Activated naive CD4-positive, alpha-beta T cell treated with anti-CD3 and anti-CD28 coated beads, Interleukin-2, amount 50 U/mL, for 24 hours (primary cell): ENCODE measurements at regions not wholly inside any gene's neighbourhood (a gene's known extent, or its start where the extent isn't known, plus 50 kb on each side); places are given as distances from the start of the nearest gene placed in this dataset.
"Not testable (repeated sequence)": the region's sequence is repeated elsewhere in the genome, so short reads cannot be mapped to it uniquely, and the experiment has no call there.

ENCODE experiments used
- H3K27ac Mint-ChIP-seq: one replicate; pipeline ENCODE4 v1.8.0; 2021; ENCODE audit warnings: mild to moderate bottlenecking, mixed read lengths
- H3K27me3 Mint-ChIP-seq: one replicate; pipeline ENCODE4 v1.8.0; 2021; ENCODE audit warnings: mixed read lengths
- H3K36me3 Mint-ChIP-seq: one replicate; pipeline ENCODE4 v1.8.0; 2021; ENCODE audit warnings: mixed read lengths
- H3K4me1 Mint-ChIP-seq: one replicate; pipeline ENCODE4 v1.8.0; 2021; ENCODE audit warnings: mixed read lengths
- H3K4me3 Mint-ChIP-seq: one replicate; pipeline ENCODE4 v1.8.0; 2021; ENCODE audit warnings: mild to moderate bottlenecking, mixed read lengths
- H3K9me3 Mint-ChIP-seq: one replicate; pipeline ENCODE4 v1.8.0; 2021; ENCODE audit warnings: mixed read lengths

DNA sequence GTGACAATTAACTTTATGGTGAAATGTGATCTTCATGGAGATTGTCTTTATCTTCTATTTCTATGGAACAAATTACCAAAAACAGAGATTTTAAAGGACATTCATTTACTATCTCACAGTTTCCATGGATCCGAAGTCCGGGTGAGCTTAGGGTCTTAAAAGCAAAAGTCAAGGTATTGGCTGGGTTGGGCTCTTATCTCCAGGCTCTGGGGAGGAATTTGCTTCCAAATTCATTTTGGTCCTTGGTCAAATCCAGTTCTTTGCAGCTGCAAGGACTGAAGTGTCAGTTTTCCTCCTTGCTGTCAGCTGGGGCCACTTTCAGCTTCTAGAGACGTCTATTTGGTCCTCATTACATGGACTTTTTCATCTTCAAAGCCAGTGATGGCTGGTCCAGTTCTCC lies 395.8 kb upstream of the MAF start:
- Mint-ChIP-seq H3K9me3 (no peaks in the 10 kb centered on the region), H3K4me3 (no peak overlapping the region), H3K36me3 (no peaks in the 10 kb centered on the region), H3K27ac (no peak overlapping the region), H3K4me1 (no peaks in the 10 kb centered on the region), H3K27me3 (no peaks in the 10 kb centered on the region)

DNA sequence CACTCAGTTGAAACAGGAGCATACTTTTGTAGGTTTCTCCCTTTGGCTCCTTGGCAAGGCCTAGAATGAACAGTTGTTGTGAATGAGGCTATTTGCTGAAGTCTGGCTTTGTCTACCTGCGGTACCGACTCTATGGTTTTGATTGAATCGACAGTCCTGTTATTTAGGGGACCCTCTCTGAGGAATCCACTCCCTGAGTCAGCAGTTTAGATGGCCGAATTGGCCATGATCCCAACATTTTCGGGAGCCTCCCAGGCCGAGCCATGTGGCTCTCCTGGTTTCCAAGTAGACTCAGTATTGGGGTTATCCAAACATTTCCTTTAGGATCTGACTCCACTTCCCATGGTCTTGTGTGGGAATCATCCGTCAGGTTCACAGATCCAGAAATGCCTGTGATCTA lies 394.8 kb upstream of the MAF start:
- Mint-ChIP-seq H3K4me3 (no peak overlapping the region), H3K36me3 (no peaks in the 10 kb centered on the region), H3K9me3 (no peaks in the 10 kb centered on the region), H3K27me3 (no peaks in the 10 kb centered on the region), H3K27ac (no peak overlapping the region), H3K4me1 (no peaks in the 10 kb centered on the region)

DNA sequence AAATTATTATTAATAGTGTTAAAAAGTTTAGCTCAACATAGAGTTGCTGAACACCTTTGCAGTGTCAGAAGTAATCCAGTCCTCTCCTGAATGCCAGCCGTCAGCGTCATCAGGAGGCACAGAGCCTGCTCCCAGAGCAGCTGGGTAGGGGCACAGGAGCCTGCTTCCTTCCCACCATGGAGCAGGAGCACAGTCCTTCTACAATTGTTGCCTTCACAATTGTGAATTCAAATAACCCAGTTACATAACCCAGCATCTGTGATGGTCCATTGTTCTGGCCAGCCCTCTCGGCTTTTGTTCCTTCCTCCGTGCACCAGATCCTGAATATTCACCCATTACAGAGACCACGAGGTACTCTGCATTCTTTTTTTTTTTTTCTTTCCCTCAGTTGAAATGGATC lies 393.9 kb upstream of the MAF start:
- Mint-ChIP-seq H3K4me1 (no peaks in the 10 kb centered on the region), H3K27me3 (no peaks in the 10 kb centered on the region), H3K9me3 (no peaks in the 10 kb centered on the region), H3K4me3 (no peak overlapping the region), H3K36me3 (no peaks in the 10 kb centered on the region), H3K27ac (no peak overlapping the region)

DNA sequence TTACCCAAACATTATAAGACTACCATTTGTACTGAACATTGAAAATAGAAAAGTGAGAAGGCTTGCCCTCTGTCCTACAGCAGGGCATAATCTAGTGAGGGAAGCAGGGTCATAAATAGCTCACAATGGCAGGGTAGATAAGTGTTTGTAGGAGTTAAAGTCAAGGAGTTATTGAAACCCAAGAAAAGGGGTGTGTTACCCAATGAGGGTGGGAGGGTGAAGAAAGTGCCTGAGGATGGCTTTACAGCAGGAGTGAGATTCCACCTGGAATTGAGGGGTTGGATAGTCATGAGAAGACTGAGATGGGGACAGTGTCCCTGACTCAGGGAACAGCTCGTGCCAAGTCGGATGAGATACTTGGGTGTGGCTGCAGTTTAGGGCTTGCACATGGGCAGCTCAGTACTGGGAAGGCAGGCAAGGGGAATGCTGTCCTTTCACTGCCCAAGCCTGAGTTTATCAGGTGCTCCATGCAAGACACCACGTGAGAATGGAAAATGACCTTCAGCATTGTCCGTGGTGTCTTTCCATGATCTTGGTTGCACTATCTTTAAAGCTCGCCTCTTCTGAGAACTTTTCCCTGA lies 393.2 kb upstream of the MAF start:
- Mint-ChIP-seq H3K27me3 (no peaks in the 10 kb centered on the region), H3K9me3 (no peaks in the 10 kb centered on the region), H3K4me1 (no peaks in the 10 kb centered on the region), H3K4me3 (no peak overlapping the region), H3K36me3 (no peaks in the 10 kb centered on the region), H3K27ac (no peak overlapping the region)

DNA sequence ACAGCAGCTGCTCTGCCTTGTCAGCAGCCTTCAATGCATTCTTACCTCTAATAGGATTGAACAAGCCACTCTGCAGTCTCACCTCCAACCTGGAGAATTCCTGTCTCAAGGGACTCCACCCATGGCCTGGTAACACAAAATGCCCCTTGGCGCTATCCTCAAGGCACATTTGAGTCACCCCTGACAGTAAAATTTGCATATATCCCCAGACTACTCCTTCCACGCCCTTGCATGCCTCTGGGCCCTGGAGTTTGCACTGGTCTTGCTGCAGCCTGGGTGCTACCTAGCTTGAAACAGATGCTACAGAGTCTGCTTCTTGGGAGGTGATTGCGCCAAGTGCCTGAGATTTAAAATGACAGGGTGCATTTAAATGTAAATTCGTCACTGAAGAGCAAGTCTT lies 391.4 kb upstream of the MAF start:
- no peak overlapping the region for H3K4me3 Mint-ChIP-seq
- no peaks in the 10 kb centered on the region for H3K9me3 Mint-ChIP-seq
- no peaks in the 10 kb centered on the region for H3K36me3 Mint-ChIP-seq
- no peaks in the 10 kb centered on the region for H3K4me1 Mint-ChIP-seq
- H3K27me3 Mint-ChIP-seq = peaks cover 4% of the 10 kb centered on the region
- H3K27ac Mint-ChIP-seq = no peak overlapping the region

DNA sequence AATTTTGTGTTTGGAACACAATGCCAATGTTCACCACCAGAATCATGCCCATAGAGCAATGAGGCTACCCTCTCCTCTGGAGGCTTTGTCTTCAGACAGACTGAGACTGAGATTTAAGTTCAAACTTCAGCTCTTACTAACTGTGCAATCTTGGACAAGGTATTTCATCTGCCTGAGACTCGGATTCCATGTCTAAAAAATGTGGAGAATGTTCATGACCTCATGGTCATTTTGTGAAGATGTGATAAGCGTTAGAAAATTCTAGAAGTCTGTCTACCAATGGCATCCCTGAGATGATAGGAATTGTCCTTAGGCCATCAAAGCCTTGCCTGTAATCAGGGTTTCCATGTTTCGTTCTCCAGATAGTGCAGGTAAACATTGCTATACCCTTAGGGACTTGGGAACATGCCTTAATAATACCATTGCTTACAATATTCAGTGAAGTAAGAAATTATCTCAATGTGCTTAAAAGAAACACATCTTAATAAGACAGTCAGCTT lies 388.2 kb upstream of the MAF start:
- H3K27me3 Mint-ChIP-seq = peaks cover 4% of the 10 kb centered on the region
- no peak overlapping the region for H3K27ac Mint-ChIP-seq
- H3K36me3 Mint-ChIP-seq = no peaks in the 10 kb centered on the region
- H3K4me3 Mint-ChIP-seq = no peak overlapping the region
- H3K4me1 Mint-ChIP-seq = no peaks in the 10 kb centered on the region
- H3K9me3 Mint-ChIP-seq = no peaks in the 10 kb centered on the region

DNA sequence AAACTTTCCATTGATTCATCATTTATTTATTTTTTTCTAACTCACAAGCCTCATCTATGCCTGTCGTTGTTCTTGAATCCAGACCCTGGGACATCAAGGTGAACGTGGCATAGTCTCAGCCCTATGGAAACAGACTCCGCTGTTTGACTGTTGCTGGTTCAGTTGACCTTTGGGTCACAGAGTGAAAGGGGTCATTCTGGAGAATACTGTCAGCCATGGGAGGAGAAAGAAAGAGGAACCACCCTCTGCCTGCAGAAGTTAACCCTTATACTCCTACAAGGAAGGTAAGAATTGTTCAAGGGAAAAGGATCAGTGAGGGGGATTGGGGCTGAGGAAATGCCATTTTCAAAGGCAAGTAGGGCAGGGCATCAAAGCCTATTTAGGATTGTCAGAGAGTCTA lies 387.6 kb upstream of the MAF start:
- Mint-ChIP-seq H3K36me3 (no peaks in the 10 kb centered on the region), H3K27ac (no peak overlapping the region), H3K27me3 (peaks cover 4% of the 10 kb centered on the region), H3K9me3 (no peaks in the 10 kb centered on the region), H3K4me3 (no peak overlapping the region), H3K4me1 (no peaks in the 10 kb centered on the region)

DNA sequence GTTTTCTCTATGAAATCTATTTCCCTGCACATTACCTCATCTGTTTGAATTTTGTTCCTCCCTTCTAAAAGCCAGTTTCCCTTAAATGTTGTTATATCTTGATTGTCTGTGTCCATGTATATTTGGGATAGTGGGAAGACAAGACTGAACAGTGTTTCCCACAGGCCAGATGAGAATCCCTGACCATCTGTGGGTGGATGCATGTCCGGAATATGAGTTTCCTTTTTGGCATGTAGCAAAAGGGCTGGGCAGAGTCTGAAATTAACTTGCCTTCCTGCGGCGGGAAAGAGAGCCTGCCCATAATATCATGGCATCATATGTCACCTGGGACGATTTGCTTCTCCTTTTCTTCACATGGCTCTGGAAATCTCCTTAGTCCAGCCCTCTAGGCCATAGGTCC lies 385.8 kb upstream of the MAF start:
- H3K27me3 Mint-ChIP-seq = peaks cover 4% of the 10 kb centered on the region
- H3K27ac Mint-ChIP-seq = no peak overlapping the region
- H3K36me3 Mint-ChIP-seq = no peaks in the 10 kb centered on the region
- H3K9me3 Mint-ChIP-seq = no peaks in the 10 kb centered on the region
- no peaks in the 10 kb centered on the region for H3K4me1 Mint-ChIP-seq
- H3K4me3 Mint-ChIP-seq = no peak overlapping the region

DNA sequence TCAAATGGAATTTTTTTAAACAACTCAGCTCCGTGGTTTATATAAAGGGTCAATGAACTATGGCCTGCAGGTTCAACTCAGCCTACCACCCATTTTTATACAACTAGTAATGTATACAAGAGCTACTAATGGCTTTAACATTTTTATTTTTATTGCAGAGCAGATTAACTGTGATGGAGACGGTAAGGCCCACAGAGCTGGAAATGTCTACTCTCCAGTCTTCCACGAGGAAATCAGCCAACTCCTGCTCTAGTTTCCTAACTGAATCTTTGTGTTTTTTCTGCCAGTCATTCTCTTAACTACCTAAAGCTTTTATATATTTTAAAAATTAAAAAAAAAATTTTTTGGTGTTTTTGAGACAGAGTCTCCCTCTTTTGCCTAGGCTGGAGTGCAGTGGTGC lies 385.1 kb upstream of the MAF start:
- H3K9me3 Mint-ChIP-seq = no peaks in the 10 kb centered on the region
- no peak overlapping the region for H3K27ac Mint-ChIP-seq
- no peaks in the 10 kb centered on the region for H3K36me3 Mint-ChIP-seq
- H3K27me3 Mint-ChIP-seq = peaks cover 4% of the 10 kb centered on the region
- H3K4me3 Mint-ChIP-seq = no peak overlapping the region
- H3K4me1 Mint-ChIP-seq = no peaks in the 10 kb centered on the region

DNA sequence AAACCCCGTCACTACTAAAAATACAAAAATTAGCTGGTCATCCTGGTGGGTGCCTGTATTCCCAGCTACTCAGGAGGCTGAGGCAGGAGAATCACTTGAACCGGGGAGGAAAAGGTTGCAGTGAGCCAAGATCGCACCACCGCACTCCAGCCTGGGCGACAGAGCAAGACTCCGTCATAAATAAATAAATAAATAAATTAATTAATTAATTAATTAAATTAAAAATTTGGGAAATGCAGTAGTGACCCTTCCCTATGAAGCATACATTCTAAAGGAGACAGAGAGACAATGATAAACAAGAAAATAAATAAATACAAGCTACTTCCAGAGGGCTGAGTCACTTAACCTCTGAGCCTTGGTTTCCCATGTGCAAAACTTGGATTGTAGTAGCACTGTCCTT lies 383.6 kb upstream of the MAF start:
- not testable (repeated sequence) for H3K4me3 Mint-ChIP-seq, H3K36me3 Mint-ChIP-seq, H3K27ac Mint-ChIP-seq, H3K4me1 Mint-ChIP-seq, H3K27me3 Mint-ChIP-seq, H3K9me3 Mint-ChIP-seq

DNA sequence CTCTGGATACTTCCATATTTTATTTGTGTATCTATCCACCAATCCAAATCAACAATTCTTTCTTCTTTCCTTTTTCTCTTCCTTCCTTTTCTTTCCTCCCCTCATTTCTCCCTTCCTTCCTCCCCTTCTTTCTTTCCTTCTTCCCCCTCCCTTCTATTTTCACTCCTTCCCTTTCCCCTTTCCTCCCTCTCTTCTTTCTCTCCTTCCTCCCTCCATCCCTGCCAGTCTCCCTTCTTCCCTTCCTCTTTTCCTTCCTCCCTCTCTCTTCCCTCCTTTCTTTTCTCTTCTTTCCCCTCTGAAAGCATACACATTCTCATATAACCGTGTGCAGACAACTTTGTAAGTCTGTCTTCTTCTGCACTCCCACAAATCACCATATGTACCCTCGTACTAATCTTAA lies 382.3 kb upstream of the MAF start:
- Mint-ChIP-seq H3K36me3 (no peaks in the 10 kb centered on the region), H3K4me3 (no peak overlapping the region), H3K27me3 (peaks cover 4% of the 10 kb centered on the region), H3K27ac (no peak overlapping the region), H3K4me1 (no peaks in the 10 kb centered on the region), H3K9me3 (no peaks in the 10 kb centered on the region)

DNA sequence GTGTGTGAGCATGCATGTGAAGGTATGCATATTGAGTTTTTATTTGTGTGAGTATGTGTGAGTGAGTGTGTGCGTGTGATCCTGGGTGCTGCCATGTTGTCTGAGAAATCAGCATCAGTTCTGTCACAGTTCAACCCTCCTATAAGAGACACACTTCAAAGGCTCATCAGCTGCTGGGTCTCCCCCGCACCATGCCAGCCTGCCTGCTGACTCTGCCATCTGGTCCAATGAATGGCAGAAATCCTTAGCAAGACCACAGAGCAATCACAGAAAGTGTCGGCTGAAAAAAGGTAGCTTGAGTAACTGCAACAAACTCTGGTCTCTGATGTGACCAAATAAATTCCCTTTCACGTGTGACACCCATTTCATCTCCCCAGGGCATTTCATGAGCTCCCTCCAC lies 381.8 kb upstream of the MAF start:
- H3K27ac Mint-ChIP-seq = no peak overlapping the region
- H3K27me3 Mint-ChIP-seq = peaks cover 1% of the 10 kb centered on the region
- no peak overlapping the region for H3K4me3 Mint-ChIP-seq
- H3K36me3 Mint-ChIP-seq = no peaks in the 10 kb centered on the region
- no peaks in the 10 kb centered on the region for H3K9me3 Mint-ChIP-seq
- no peaks in the 10 kb centered on the region for H3K4me1 Mint-ChIP-seq

DNA sequence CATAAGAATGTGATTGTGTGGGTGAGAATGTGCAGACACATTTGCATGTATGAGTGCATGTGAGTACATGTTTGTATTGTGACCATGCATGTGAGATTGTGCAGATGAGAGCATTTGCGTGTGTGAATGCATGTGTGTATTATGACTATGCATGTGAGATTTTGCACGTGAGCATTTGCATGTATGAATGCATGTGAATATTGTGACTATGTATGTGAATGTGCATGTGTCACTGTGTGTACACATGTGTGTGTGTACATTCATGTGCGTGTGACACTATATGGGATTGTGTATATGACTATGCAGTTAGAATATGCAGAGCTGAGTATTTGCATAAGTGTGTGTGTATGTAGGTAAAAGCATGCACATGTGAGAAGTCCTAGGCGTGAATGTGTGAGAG lies 381.3 kb upstream of the MAF start:
- Mint-ChIP-seq H3K36me3 (no peaks in the 10 kb centered on the region), H3K27me3 (no peaks in the 10 kb centered on the region), H3K27ac (no peak overlapping the region), H3K9me3 (no peaks in the 10 kb centered on the region), H3K4me3 (no peak overlapping the region), H3K4me1 (no peaks in the 10 kb centered on the region)

DNA sequence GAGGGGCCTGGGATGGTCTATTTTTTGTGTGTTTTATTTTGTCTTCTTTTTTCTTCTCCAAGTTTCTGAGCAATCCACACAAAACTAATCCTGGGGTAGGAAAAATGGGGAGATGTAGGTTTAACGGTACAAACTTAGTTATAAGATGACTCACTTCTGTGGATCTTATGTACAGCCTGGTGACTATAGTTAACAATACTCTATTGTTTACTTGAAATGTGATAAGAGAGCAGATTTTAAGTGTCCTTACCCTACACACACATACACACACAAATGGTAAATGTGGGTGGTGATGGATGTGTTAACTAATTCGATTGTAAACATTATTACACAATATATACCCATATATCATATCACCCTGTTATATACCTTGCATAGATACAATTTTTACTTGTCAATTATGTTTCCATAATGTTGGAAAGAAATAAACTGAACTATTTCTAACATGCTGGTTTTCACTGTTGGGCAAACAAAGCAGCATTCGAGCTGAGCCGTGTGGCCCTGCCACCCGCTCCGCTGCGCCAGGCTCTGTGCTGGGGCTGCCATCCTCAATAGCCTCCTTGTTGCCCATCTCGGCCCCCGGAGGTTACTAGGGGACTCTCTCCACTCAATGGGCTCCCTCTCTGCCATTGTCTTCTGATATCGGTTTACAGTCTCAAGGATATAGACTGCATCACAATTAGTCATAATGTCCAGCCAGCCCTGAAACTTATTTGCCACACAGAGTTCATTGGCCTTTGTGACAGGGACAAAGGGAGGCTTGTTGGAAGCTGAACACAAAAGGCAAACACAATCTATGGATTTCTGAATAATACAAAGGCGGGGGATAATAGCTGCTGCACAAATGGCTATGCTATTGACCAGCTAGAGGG lies 380.3 kb upstream of the MAF start:
- Mint-ChIP-seq H3K27me3 (no peaks in the 10 kb centered on the region), H3K27ac (no peak overlapping the region), H3K4me1 (no peaks in the 10 kb centered on the region), H3K36me3 (no peaks in the 10 kb centered on the region), H3K9me3 (no peaks in the 10 kb centered on the region), H3K4me3 (no peak overlapping the region)

DNA sequence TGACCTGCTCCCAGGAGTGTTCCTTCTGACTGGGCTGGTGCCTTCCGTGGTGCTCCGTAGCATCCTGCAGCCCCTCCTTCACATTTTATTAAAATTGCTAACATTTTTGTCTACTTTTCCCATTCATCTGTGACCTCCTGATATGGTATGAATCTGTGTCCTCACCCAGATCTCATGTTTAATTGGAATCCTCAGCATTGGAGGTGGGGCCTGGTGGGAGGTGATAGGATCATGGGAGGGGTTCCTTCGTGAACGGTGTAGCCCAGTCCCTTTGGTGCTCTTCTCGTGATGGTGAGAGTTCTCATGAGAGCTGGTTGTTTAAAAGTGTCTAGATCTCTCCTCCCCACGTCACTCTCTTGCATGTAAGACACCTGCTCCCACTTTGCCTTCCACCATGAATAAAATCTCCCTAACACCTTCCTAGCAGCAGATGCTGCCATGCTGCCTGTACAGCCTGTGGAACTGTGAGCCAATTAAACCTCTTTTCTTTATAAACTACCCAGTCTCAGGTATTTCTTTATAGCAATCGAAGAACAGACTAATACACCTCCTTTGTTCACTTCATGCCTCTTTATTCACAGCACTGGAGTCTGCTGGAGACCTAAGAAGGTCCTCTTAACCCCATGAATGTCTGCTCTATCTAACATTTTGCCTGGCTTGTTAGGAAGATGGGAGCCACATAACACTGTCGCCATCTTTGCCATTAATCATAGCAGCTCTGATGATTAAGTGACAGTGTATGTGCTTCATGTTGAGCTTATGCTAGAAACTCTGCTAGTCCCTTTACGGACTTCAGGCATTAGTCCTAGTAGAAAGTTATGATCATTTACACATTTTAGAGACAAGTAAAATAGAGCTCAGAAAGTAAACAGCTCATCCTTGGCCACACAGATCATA lies 377.7 kb upstream of the MAF start:
- H3K27me3 Mint-ChIP-seq = peaks cover 1% of the 10 kb centered on the region
- H3K36me3 Mint-ChIP-seq = no peaks in the 10 kb centered on the region
- no peaks in the 10 kb centered on the region for H3K4me1 Mint-ChIP-seq
- no peak overlapping the region for H3K27ac Mint-ChIP-seq
- no peaks in the 10 kb centered on the region for H3K9me3 Mint-ChIP-seq
- no peak overlapping the region for H3K4me3 Mint-ChIP-seq

DNA sequence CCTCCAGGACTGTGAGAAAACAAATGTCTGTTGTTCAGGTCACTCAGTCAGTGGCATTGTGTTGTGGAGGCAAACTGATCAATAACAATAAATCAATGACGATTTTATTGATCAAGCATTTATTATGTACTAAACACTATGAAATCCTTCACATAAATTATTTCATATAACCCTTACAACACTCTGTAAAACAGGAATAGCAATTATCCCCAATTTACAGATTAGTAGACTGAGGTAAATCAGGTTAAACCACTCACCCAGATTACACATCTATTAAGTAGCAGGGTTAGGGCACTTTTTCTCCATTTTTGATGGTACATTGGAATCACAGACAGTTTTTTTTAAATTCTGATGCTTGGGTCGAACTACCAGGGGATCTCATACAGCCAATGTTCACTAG lies 372.8 kb upstream of the MAF start:
- Mint-ChIP-seq H3K27ac (no peak overlapping the region), H3K27me3 (peaks cover 1% of the 10 kb centered on the region), H3K36me3 (no peaks in the 10 kb centered on the region), H3K9me3 (no peaks in the 10 kb centered on the region), H3K4me3 (no peak overlapping the region), H3K4me1 (no peaks in the 10 kb centered on the region)
